ENCODE measurements at regions not wholly inside any gene's neighbourhood (a gene's known extent, or its start where the extent isn't known, plus 50 kb on each side); places are given as distances from the start of the nearest gene placed in this dataset.

DNA sequence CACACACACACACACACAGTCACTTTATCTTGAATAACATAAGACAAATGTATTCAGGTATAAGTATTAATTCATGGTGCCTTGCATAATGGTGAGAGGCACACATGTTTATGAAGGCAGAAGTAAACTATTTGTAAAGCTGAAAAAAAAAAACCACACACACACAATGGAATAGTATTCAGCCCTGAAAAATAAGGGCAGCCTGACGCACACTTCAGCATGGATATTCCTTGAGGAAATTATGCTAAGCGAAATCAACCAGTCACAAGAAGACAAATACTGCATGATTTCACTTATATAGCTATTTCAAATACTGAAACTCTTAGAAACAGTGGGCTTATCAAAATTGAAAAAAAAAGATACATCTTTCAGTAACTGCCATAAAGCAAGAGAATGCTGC, 200.2 kb upstream of the RBFOX1 start:
- no peak for TF ChIP-seq EZH2 (IDR thresholded peaks at IDR 0.05)
- no peak for TF ChIP-seq POLR2AphosphoS5 (IDR thresholded peaks at IDR 0.05; ENCODE audit: borderline replicate concordance, low read depth, low read length)

All from SK-N-MC (cell line).